ENCODE measurements at regions not wholly inside any gene's neighbourhood (a gene's known extent, or its start where the extent isn't known, plus 50 kb on each side); places are given as distances from the start of the nearest gene placed in this dataset.

GRCh38 chr1:105556266-105556665 lies 1500.2 kb upstream of the PRMT6 start:
- H3K4me1 Mint-ChIP-seq, result no peaks in the 10 kb centered on the region
- Histone ChIP-seq H3K4me2 (replicated peaks; ENCODE audit: extremely low read depth, low read length, poor library complexity, severe bottlenecking) (no peak overlapping the region), H3K4me3 (replicated peaks in 1 of 3; ENCODE audit: low read depth in 2 of 3, low read length in 3 of 3) (no peak overlapping the region), H3K36me3 (replicated peaks in 1 of 2; ENCODE audit: control insufficient read depth in 1 of 2, insufficient read depth in 2 of 2, low read length in 2 of 2) (no peaks in the 10 kb centered on the region), H3K79me2 (ENCODE audit: insufficient read depth, low read length) (no peaks in the 10 kb centered on the region), H4K20me1 (ENCODE audit: insufficient read depth, low read length) (no peaks in the 10 kb centered on the region), H3K27me3 (ENCODE audit: control insufficient read depth in 2 of 2, insufficient read depth in 2 of 2, low read length in 2 of 2) (no peaks in the 10 kb centered on the region), H3K9me3 (replicated peaks in 1 of 2; ENCODE audit: control insufficient read depth in 1 of 2, insufficient read depth in 1 of 2, low read length in 2 of 2) (no peaks in the 10 kb centered on the region), H3K27ac (ENCODE audit: low read depth in 1 of 2, low read length in 2 of 2) (no peak overlapping the region), H2AFZ (ENCODE audit: insufficient read depth, low read depth, low read length, poor library complexity, severe bottlenecking) (no peak overlapping the region), H3K4me1 (ENCODE audit: control insufficient read depth in 1 of 2, insufficient read depth in 2 of 2, low read length in 2 of 2) (no peaks in the 10 kb centered on the region), H3K9ac (ENCODE audit: insufficient read depth, low read length, poor library complexity, severe bottlenecking) (no peak overlapping the region)
- TF ChIP-seq CTCF (IDR thresholded peaks at IDR 0.05), result no peak
- H3K27ac Mint-ChIP-seq, result no peak overlapping the region
- no peak overlapping the region for H3K4me3 Mint-ChIP-seq
- WGBS (ENCODE audit: insufficient coverage), result no CpG with 5 or more reads among the region's 2 CpGs
- no peaks in the 10 kb centered on the region for H3K27me3 Mint-ChIP-seq (ENCODE audit: low read depth in 3 of 3)
- DNase-seq, result no peak
- intact Hi-C loops (cut with micrococcal nuclease), result no loop called here
- H3K9me3 Mint-ChIP-seq, result peaks cover 0 to 3% (median 0%) of the 10 kb centered on the region in 7 donors
- H3K36me3 Mint-ChIP-seq, result no peaks in the 10 kb centered on the region

GRCh38 chr1:105558023-105558422 lies 1498.5 kb upstream of the PRMT6 start:
- Mint-ChIP-seq H3K9me3 (peaks cover 0 to 3% (median 0%) of the 10 kb centered on the region in 7 donors), H3K27ac (no peak overlapping the region), H3K36me3 (no peaks in the 10 kb centered on the region), H3K27me3 (ENCODE audit: low read depth in 3 of 3) (no peaks in the 10 kb centered on the region), H3K4me3 (no peak overlapping the region), H3K4me1 (no peaks in the 10 kb centered on the region)
- H3K9ac ChIP-seq (ENCODE audit: insufficient read depth, low read length, poor library complexity, severe bottlenecking), result no peak overlapping the region
- no peaks in the 10 kb centered on the region for H3K4me1 ChIP-seq (ENCODE audit: control insufficient read depth in 1 of 2, insufficient read depth in 2 of 2, low read length in 2 of 2)
- no peaks in the 10 kb centered on the region for H3K9me3 ChIP-seq (replicated peaks in 1 of 2; ENCODE audit: control insufficient read depth in 1 of 2, insufficient read depth in 1 of 2, low read length in 2 of 2)
- no peaks in the 10 kb centered on the region for H4K20me1 ChIP-seq (ENCODE audit: insufficient read depth, low read length)
- no peak overlapping the region for H3K4me2 ChIP-seq (replicated peaks; ENCODE audit: extremely low read depth, low read length, poor library complexity, severe bottlenecking)
- intact Hi-C loops (cut with micrococcal nuclease), result no loop called here
- no peaks in the 10 kb centered on the region for H3K79me2 ChIP-seq (ENCODE audit: insufficient read depth, low read length)
- no peak for DNase-seq
- no peaks in the 10 kb centered on the region for H3K36me3 ChIP-seq (replicated peaks in 1 of 2; ENCODE audit: control insufficient read depth in 1 of 2, insufficient read depth in 2 of 2, low read length in 2 of 2)
- H3K4me3 ChIP-seq (replicated peaks in 1 of 3; ENCODE audit: low read depth in 2 of 3, low read length in 3 of 3), result no peak overlapping the region
- no peak for TF ChIP-seq CTCF (IDR thresholded peaks at IDR 0.05)
- no peak overlapping the region for H3K27ac ChIP-seq (ENCODE audit: low read depth in 1 of 2, low read length in 2 of 2)
- no peak overlapping the region for H2AFZ ChIP-seq (ENCODE audit: insufficient read depth, low read depth, low read length, poor library complexity, severe bottlenecking)
- H3K27me3 ChIP-seq (ENCODE audit: control insufficient read depth in 2 of 2, insufficient read depth in 2 of 2, low read length in 2 of 2), result no peaks in the 10 kb centered on the region
